GM12878 (cell line): ENCODE measurements at regions not wholly inside any gene's neighbourhood (a gene's known extent, or its start where the extent isn't known, plus 50 kb on each side); places are given as distances from the start of the nearest gene placed in this dataset.

Experiments
- ATAC-seq: fragments of 200-7000 bp; cut with Tn5 transposase; 3 replicates; pipeline ENCODE4 v1.9.1; 2020; ENCODE audit warnings: mild to moderate bottlenecking, moderate library complexity
- BruUV-seq: library from RNA; stranded (reverse); fragments of 400-500 nt; replicated peaks from 2 replicates; lab custom pipeline; 2021; lab: Mats Ljungman, UMichigan
- CTCF ChIA-PET: fragments of 300-600 bp; sonication (Branson Sonifier 250); formaldehyde crosslinking; extraction: SDS; loops from one replicate; lab custom pipeline; 2021; ENCODE audit warnings: inconsistent platforms; lab: Yijun Ruan, JAX
- POLR2A ChIA-PET: fragments of 350-600 bp; formaldehyde crosslinking; extraction: SDS; loops from one replicate; lab custom pipeline; 2021; ENCODE audit warnings: inconsistent platforms; lab: Charles Lee
- RAD21 ChIA-PET: fragments of 300-600 bp; sonication (Branson Sonifier 250); formaldehyde crosslinking; loops from one replicate; lab custom pipeline; 2023; ENCODE audit warnings: antibody characterized with exemption; ENCODE audit not compliant: unreplicated experiment; lab: Charles Lee
- SMC1A ChIA-PET: fragments of 300-600 bp; sonication (Branson Sonifier 250); formaldehyde crosslinking; loops from one replicate; lab custom pipeline; 2023; ENCODE audit not compliant: unreplicated experiment, uncharacterized antibody; lab: Charles Lee
- DNase-seq: peaks from one replicate; pipeline ENCODE4 v3.0.0-alpha.2; 2011; ENCODE audit warnings: low read depth, low spot score
- FAIRE-seq: peaks from 3 replicates; lab custom pipeline; 2011; peaks lifted over from hg19 to GRCh38; lab: Jason Lieb, UNC
- H2AFZ ChIP-seq: 2 replicates; pipeline ENCODE4 v1.6.0; 2011; ENCODE audit warnings: low read depth, low read length, control low read depth; ENCODE audit not compliant: control insufficient read depth
- H3K27ac ChIP-seq: 2 replicates; pipeline ENCODE4 v1.5.1; 2011; ENCODE audit warnings: control low read depth; ENCODE audit not compliant: control insufficient read depth, insufficient read depth
- H3K27me3 ChIP-seq, 2 experiments: replicated peaks in 1 of 2; 2 replicates each; pipeline versions ENCODE4 v1.6.0 to v1.6.1; 2011; ENCODE audit warnings: low read length in 1 of 2; ENCODE audit not compliant: control insufficient read depth in 2 of 2, insufficient read depth in 2 of 2
- H3K36me3 ChIP-seq, 2 experiments: 2 replicates each; pipeline ENCODE4 v1.5.1; 2011; ENCODE audit warnings: low read length in 1 of 2; ENCODE audit not compliant: control insufficient read depth in 2 of 2, insufficient read depth in 2 of 2
- H3K4me1 ChIP-seq: 2 replicates; pipeline ENCODE4 v1.6.1; 2011; ENCODE audit warnings: mild to moderate bottlenecking, low read length, moderate library complexity, mixed read lengths; ENCODE audit not compliant: control insufficient read depth, insufficient read depth
- H3K4me2 ChIP-seq: 2 replicates; pipeline ENCODE4 v1.6.0; 2011; ENCODE audit warnings: control low read depth; ENCODE audit not compliant: control insufficient read depth, insufficient read depth
- H3K4me3 ChIP-seq: fragments of 200-600 bp; sonication (generic); 2 replicates; pipeline ENCODE4 v1.5.1; 2016
- H3K79me2 ChIP-seq: 2 replicates; pipeline ENCODE4 v1.6.0; 2011; ENCODE audit warnings: low read length; ENCODE audit not compliant: control insufficient read depth, insufficient read depth
- H3K9ac ChIP-seq: 2 replicates; pipeline ENCODE4 v1.8.0; 2011; ENCODE audit warnings: low read length, control low read depth, mixed read lengths; ENCODE audit not compliant: control insufficient read depth, insufficient read depth
- H3K9me3 ChIP-seq: replicated peaks from 3 replicates; pipeline ENCODE4 v1.5.1; 2011; ENCODE audit warnings: mild to moderate bottlenecking, low read length; ENCODE audit not compliant: control insufficient read depth, insufficient read depth
- H4K20me1 ChIP-seq: 2 replicates; pipeline ENCODE4 v1.6.0; 2011; ENCODE audit not compliant: control insufficient read depth, insufficient read depth
- RAD21 ChIP-seq: IDR thresholded peaks from 2 replicates; pipeline ENCODE4 v1.6.1; 2011; ENCODE audit warnings: mild to moderate bottlenecking, low read depth, low read length, moderate library complexity; ENCODE audit not compliant: insufficient read depth
- WGBS: methylation state at CpG from one replicate; pipeline ENCODE4 v1.1.6; 2016; ENCODE audit warnings: low lambda C conversion rate; ENCODE audit not compliant: insufficient replicate concordance, insufficient coverage; ENCODE audit errors: missing lambda C conversion rate; 5-methylcytosine and 5-hydroxymethylcytosine counted together
- in situ Hi-C: fragments of 300-500 bp; cut with MboI; formaldehyde crosslinking; loops from 9 replicates; pipeline ENCODE4 v1.14.3; 2018; ENCODE audit warnings: mixed read lengths
- intact Hi-C: fragments of 100-400 bp; cut with micrococcal nuclease; formaldehyde crosslinking; loops from one replicate; pipeline ENCODE4 v1.14.2; 2022; ENCODE audit not compliant: unreplicated experiment
- TF ChIP-seq, protein P1 (sequence below): fragments of 150-350 bp; IDR thresholded peaks from 2 replicates; pipeline ENCODE4 v1.6.1; 2014; ENCODE audit warnings: mild to moderate bottlenecking, low read depth, low read length
- TF ChIP-seq, protein P2 (sequence below), 3 experiments: IDR thresholded peaks in 2 of 3; conservative IDR thresholded peaks in 1 of 3; 2 replicates each; pipeline ENCODE4 v1.5.1; 2011; ENCODE audit warnings: low read depth in 3 of 3, low read length in 3 of 3, mild to moderate bottlenecking in 3 of 3, control low read depth in 2 of 3, moderate library complexity in 2 of 3, inconsistent platforms in 1 of 3, mixed read lengths in 1 of 3; ENCODE audit not compliant: control insufficient read depth in 2 of 3, insufficient read depth in 1 of 3; ENCODE audit errors: extremely low read depth in 1 of 3

DNA sequence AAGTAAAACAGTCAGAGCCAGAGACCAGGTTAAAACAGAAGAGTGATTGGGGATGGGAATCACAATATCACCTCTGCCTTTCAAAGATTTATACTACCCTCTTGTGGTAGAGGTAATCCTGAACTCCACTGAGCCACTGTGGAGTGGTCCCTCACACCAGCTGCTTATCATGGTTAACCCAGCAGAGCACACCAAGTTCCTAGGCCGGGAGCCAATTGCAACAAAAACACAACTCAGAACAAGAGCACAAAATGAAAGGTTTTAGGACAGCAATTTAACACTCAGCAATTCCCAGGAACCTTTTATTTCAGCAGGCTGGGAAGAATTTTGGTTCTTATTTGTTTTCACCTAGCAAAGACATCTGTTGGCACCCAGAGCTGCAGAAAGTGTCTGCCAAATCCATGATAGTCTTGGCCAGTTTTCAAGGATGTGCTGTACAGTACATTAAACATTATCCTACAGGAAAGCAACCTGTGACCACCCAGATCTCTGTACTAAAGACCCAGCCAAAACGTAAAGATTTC lies 220.5 kb upstream of the ATXN7L3B start:
- in situ Hi-C loops (no loop called here), intact Hi-C loops (no loop called here)
- POLR2A ChIA-PET = no interaction called here
- FAIRE-seq = no peak
- no peak overlapping the region for H3K9ac ChIP-seq
- SMC1A ChIA-PET = no interaction called here
- 0 out of 2 replicates have a peak, but pooled peaks have one; percentile 24 for TF ChIP-seq RAD21
- TF ChIP-seq, protein P1, sequence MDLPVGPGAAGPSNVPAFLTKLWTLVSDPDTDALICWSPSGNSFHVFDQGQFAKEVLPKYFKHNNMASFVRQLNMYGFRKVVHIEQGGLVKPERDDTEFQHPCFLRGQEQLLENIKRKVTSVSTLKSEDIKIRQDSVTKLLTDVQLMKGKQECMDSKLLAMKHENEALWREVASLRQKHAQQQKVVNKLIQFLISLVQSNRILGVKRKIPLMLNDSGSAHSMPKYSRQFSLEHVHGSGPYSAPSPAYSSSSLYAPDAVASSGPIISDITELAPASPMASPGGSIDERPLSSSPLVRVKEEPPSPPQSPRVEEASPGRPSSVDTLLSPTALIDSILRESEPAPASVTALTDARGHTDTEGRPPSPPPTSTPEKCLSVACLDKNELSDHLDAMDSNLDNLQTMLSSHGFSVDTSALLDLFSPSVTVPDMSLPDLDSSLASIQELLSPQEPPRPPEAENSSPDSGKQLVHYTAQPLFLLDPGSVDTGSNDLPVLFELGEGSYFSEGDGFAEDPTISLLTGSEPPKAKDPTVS = no peak
- TF ChIP-seq, protein P2, sequence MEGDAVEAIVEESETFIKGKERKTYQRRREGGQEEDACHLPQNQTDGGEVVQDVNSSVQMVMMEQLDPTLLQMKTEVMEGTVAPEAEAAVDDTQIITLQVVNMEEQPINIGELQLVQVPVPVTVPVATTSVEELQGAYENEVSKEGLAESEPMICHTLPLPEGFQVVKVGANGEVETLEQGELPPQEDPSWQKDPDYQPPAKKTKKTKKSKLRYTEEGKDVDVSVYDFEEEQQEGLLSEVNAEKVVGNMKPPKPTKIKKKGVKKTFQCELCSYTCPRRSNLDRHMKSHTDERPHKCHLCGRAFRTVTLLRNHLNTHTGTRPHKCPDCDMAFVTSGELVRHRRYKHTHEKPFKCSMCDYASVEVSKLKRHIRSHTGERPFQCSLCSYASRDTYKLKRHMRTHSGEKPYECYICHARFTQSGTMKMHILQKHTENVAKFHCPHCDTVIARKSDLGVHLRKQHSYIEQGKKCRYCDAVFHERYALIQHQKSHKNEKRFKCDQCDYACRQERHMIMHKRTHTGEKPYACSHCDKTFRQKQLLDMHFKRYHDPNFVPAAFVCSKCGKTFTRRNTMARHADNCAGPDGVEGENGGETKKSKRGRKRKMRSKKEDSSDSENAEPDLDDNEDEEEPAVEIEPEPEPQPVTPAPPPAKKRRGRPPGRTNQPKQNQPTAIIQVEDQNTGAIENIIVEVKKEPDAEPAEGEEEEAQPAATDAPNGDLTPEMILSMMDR (IDR thresholded peaks at IDR 0.05 in 2 of 3, conservative IDR thresholded peaks at IDR 0.05 in 1 of 3; ENCODE audit: control insufficient read depth in 2 of 3, extremely low read depth in 1 of 3, insufficient read depth in 1 of 3, low read depth in 3 of 3, low read length in 3 of 3) = peak in 1 of 3 experiments; percentile 34; a peak in 1 of 6 replicates
- no peaks in the 10 kb centered on the region for H3K4me1 ChIP-seq
- H4K20me1 ChIP-seq = no peaks in the 10 kb centered on the region
- 0% methylated on average over 2 of the region's 2 CpGs for WGBS
- peak; percentile 66; the same call in 2 of the 3 replicates for ATAC-seq
- RAD21 ChIA-PET = no interaction called here
- H2AFZ ChIP-seq = no peak overlapping the region
- no peak overlapping the region for H3K4me3 ChIP-seq
- H3K79me2 ChIP-seq = no peaks in the 10 kb centered on the region
- no peaks in the 10 kb centered on the region for H3K9me3 ChIP-seq
- H3K27me3 ChIP-seq = no peaks in the 10 kb centered on the region
- no peak overlapping the region for H3K27ac ChIP-seq
- CTCF ChIA-PET = interaction anchor here (1.3 to 1.6 kb wide), 2 partner anchors 98 to 205 kb away, joined by 3 to 4 read pairs; no protein-coding TSS in a partner anchor
- H3K4me2 ChIP-seq = no peak overlapping the region
- no TSS peak for BruUV-seq
- H3K36me3 ChIP-seq = no peaks in the 10 kb centered on the region
- no peak for DNase-seq
